ENCODE measurements at regions not wholly inside any gene's neighbourhood (a gene's known extent, or its start where the extent isn't known, plus 50 kb on each side); places are given as distances from the start of the nearest gene placed in this dataset.
"Not testable (repeated sequence)": the region's sequence is repeated elsewhere in the genome, so short reads cannot be mapped to it uniquely, and the experiment has no call there.

GRCh38 chr7:4437916-4438315 is 244.2 kb upstream of the FOXK1 start:
- no peak for DNase-seq (ENCODE audit: low read depth in 2 of 2)

GRCh38 chr7:4438723-4439245 is 243.3 kb upstream of the FOXK1 start:
- no peak for DNase-seq (ENCODE audit: low read depth in 2 of 2)

- no peak for DNase-seq (ENCODE audit: low read depth in 2 of 2)
These were observed 242.7 kb upstream of the FOXK1 start for GRCh38 chr7:4439444-4439843.

- DNase-seq (ENCODE audit: low read depth in 2 of 2), result no peak
These were observed 238.0 kb upstream of the FOXK1 start for GRCh38 chr7:4444106-4444505.

- DNase-seq (ENCODE audit: low read depth in 2 of 2), result no peak
These were observed 236.3 kb upstream of the FOXK1 start for GRCh38 chr7:4445777-4446176.

GRCh38 chr7:4449263-4449662 is 232.8 kb upstream of the FOXK1 start:
- DNase-seq (ENCODE audit: low read depth in 2 of 2), result no peak

GRCh38 chr7:4450483-4450882 is 231.6 kb upstream of the FOXK1 start:
- DNase-seq (ENCODE audit: low read depth in 2 of 2), result no peak

- DNase-seq (ENCODE audit: low read depth in 2 of 2), result no peak
These were observed 221.5 kb upstream of the FOXK1 start for GRCh38 chr7:4460597-4460996.

GRCh38 chr7:4461531-4461930 is 220.6 kb upstream of the FOXK1 start:
- DNase-seq (ENCODE audit: low read depth in 2 of 2), result no peak

- DNase-seq (ENCODE audit: low read depth in 2 of 2), result no peak
These were observed 213.6 kb upstream of the FOXK1 start for GRCh38 chr7:4468320-4469102.

- DNase-seq (ENCODE audit: low read depth in 2 of 2), result no peak
These were observed 211.8 kb upstream of the FOXK1 start for GRCh38 chr7:4470246-4470645.

GRCh38 chr7:4472728-4473127 is 209.4 kb upstream of the FOXK1 start:
- no peak for DNase-seq (ENCODE audit: low read depth in 2 of 2)

- no peak for DNase-seq (ENCODE audit: low read depth in 2 of 2)
These were observed 202.6 kb upstream of the FOXK1 start for GRCh38 chr7:4479367-4480039.

GRCh38 chr7:4480131-4480530 is 202.0 kb upstream of the FOXK1 start:
- DNase-seq (ENCODE audit: low read depth in 2 of 2), result not testable (repeated sequence)

- DNase-seq (ENCODE audit: low read depth in 2 of 2), result no peak
These were observed 198.2 kb upstream of the FOXK1 start for GRCh38 chr7:4483851-4484250.

GRCh38 chr7:4484545-4484944 is 197.6 kb upstream of the FOXK1 start:
- DNase-seq (ENCODE audit: low read depth in 2 of 2), result no peak

- DNase-seq (ENCODE audit: low read depth in 2 of 2), result no peak
These were observed 195.2 kb upstream of the FOXK1 start for GRCh38 chr7:4486907-4487306.

GRCh38 chr7:4496911-4497310 is 185.2 kb upstream of the FOXK1 start:
- DNase-seq (ENCODE audit: low read depth in 2 of 2), result not testable (repeated sequence)

- DNase-seq (ENCODE audit: low read depth in 2 of 2), result no peak
These were observed 181.3 kb upstream of the FOXK1 start for GRCh38 chr7:4500812-4501211.

- not testable (repeated sequence) for DNase-seq (ENCODE audit: low read depth in 2 of 2)
These were observed 174.2 kb upstream of the FOXK1 start for GRCh38 chr7:4507886-4508285.

- DNase-seq (ENCODE audit: low read depth in 2 of 2), result no peak
These were observed 168.6 kb upstream of the FOXK1 start for GRCh38 chr7:4513450-4513849.

GRCh38 chr7:4519819-4520520 is 162.1 kb upstream of the FOXK1 start:
- DNase-seq (ENCODE audit: low read depth in 2 of 2), result no peak

GRCh38 chr7:4523219-4523618 is 158.9 kb upstream of the FOXK1 start:
- DNase-seq (ENCODE audit: low read depth in 2 of 2), result no peak

All from fibroblast of skin of left quadriceps (primary cell).